GM18517 (cell line): ENCODE measurements at regions not wholly inside any gene's neighbourhood (a gene's known extent, or its start where the extent isn't known, plus 50 kb on each side); places are given as distances from the start of the nearest gene placed in this dataset.
"Not testable (repeated sequence)": the region's sequence is repeated elsewhere in the genome, so short reads cannot be mapped to it uniquely, and the experiment has no call there.

ENCODE experiments used
- ATAC-seq: cut with Tn5 transposase; IDR thresholded peaks from one replicate; pipeline ENCODE4 v1.9.1; 2021; ENCODE audit warnings: mild to moderate bottlenecking, moderate library complexity; ENCODE audit not compliant: unreplicated experiment

DNA sequence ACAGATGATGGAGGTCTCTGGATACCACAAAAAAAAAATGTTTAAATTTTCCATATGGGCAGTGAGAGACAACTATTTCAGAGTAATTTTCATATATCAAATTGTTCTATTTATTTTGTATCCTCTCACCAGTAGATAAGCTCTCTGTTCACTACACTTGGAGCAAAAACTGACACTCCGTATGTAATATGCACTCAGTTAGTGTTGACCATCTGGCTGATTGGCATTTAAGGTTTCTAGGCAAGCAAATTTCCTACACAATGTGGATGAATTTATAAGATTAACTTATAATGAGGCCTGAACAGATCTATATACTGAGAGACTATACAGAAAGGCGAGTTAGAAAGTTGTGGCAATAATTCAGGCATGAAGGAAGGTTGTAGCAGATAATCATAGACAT, 836.5 kb upstream of the SEMA6D start:
- ATAC-seq = no peak

DNA sequence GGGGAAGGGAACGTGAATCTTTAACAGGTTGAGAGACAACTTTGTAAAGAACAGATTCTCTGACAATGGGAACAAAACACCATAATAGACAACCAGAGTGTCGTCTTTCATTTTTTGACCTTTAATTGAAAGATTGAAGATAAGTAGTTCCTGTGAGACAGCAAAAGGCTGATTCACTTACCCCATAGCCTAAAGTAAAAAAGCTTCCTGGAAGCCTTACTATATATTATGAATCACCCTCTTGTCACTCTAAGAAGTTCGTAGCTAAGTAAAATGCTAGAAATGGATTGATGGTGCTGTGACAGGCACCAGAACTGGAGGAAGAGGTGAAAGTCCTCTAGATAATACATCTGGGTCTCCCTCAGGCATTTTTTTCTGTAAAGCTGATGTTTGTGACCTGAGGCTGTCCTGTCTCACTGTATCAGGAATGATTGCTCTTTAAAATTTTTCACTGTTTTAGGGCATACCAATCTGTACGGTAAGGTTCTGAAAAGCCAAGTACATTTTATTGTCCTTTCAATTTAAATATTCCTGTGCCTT, 824.6 kb upstream of the SEMA6D start:
- no peak for ATAC-seq

DNA sequence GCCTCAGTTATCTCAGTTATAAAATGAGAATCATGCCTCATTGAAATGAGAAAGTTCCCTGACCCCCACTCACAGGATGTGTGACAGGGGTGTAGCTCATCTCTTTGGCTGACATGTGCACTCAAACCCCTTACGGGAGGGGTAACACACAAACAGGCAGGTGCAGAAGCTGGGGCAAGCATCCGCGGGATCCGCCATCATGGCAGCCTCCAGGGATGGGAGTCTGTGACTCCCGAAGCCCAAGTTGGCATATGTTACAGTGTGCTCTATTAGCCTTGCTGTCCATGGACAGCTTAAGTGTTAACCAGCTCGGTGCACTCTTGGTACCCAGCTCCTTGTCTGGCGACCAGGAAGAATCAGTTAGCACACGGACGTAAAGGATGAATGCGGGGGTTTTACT, 822.7 kb upstream of the SEMA6D start:
- no peak for ATAC-seq

DNA sequence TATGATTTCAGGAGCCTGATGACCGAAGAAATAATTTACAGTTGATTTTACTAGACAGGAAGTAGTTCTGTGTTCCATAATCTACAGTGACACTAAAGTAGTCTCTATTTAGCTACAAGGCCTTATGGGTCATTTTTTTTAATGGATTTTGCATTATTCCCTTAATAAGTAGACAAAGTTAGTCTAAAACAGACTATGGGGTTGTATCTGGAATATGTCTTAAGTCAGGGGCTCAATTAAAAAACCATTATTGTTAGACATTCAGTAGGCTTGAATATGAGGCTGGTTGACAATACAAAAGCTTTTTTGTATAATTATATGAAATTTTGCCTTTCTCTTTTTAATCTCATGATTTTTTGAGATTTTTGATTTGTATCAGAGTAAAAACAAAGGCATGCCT, 820.0 kb upstream of the SEMA6D start:
- no peak for ATAC-seq

DNA sequence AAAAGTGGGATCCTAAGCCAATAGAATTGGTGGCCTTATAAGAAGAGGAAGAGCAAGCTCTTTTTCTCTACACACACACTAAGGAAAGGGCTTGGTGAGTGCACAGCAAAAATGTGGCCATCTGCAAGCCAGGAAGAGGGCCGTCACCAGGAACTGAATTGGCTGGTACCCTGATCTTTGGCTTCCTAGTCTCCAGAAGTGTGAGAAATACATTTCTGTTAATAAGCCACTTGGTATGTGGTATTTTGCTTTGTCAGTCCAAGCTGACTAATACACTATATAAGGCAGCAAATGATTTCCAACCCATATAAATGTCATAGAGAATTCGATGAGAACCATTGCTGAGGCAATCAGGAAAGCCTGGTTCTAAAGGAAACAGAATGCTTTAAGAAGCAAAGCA, 816.3 kb upstream of the SEMA6D start:
- no peak for ATAC-seq

DNA sequence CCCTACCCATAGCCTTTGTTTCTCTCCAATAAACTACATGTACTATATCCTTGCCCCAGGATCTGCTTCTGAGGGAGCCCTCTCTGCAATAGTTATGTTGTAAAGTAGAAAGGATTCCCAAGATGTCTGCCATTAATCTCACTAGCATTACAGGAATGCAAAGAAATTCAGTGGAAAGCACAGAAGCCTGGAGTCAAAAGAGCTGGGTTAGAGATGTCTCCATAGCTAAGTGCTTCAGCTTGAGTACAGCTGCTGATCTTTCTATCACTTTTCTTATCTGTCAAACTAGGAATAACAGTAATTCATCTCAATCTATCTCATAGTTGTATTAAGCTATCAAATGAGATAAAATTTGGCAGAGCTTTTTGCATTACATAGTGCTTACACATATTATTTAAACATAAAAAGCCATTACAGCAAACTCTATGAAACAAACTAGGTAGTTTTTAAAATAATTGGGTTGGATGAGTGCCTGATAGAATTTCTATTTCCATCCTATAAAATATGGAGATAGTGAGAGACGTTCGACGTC, 799.5 kb upstream of the SEMA6D start:
- no peak for ATAC-seq

DNA sequence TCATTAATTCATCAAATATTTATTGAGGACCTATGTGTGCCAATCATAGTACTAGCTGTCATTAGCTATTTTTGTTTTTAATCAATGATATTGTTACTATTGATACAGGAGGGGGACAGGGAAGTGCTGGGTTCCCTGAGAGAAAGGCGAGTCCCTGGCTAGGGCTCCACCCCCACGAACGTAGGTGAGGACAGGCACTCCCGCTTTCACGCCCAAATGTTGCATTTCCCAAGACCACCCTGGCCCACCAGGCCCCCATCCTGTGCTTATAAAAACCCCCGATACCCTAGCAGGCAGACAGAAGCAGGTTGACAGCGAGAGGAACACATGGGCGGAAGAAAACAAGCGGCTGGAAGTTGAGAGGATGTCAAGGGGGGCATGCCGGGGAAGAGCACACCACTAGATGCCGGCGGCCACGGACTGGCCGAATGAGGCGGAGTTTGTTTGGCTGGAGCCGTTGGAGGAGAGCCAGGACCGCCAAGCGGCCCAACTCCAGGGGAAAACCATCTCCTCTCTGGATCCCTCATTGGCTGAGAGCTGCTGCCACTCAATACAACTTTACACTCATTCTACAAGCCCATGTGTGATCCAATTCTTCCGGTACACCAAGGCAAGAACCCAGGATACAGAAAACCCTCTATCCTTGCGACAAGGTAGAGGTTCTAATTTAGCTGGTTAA, 798.7 kb upstream of the SEMA6D start:
- ATAC-seq = no peak

DNA sequence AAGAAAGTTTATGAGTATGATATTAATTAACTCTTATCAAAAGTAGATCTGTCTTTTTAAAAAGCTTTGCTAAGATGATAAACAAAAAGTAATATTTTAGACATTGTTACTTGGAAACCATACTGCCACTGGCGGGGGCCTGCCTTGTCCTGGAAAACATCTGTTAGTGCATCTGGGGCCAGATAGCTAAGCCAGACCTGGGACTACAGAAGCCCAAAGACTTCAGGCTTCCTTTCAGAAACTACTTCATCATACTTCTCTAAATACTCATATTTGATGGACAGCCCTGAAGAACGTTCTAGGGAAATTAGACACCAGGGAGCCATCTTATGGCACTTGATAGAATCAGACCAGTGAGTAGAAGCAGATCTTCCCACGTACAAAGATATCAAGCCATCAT, 795.4 kb upstream of the SEMA6D start:
- no peak for ATAC-seq

DNA sequence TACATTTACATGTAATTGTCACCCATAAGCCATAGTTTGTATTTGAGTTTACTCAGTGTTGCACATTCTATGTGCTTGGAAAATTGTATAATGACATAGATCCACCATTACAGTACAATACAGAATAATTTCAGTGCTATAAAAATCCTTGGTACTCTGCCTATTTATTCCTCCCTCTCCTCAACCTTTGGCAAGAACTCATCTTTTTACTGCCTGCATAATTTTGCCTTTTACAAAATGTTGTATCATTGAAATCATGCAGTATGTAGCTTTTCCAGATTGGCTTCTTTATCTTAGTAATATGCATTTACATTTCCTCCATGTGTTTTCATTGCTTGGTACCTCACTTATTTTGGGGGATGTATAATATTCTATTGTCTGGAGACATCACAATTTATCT, 786.9 kb upstream of the SEMA6D start:
- no peak for ATAC-seq

DNA sequence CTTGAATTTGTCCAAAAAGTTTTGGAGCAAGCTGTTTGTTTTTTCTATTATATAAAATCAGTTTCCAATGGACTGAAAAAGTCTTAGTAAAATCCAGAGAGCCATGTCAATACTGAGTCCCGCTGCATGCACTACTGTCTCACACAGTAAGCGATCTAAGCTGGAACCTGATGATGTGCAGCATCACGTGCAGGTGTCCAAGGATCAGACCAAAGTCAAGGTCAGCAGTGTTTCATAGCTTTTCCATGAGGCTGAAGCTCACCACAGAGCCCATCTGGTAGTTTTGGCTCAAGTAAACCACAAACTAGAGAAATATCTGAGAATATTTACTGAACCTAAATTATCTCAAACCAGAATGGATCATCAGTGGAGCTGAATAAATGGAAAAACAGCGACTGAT, 784.0 kb upstream of the SEMA6D start:
- no peak for ATAC-seq

DNA sequence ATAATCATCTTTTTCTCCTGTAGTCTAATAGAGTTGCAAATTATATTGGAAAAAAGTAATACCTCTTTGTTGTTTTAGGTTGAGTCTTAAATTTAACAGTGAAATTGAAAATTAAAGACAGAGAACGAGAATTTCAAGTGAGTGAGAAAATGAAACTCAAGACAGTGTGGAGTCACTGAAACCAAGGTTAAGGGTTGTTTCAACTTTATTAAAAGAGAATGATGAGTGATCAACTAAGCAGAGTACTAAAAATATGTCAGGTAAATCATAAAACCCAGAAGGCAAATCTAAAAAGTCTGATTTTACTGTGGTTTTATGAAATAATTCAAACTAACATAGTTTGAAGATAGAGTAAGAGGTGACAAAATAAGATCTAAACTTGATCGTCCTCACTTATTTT, 782.5 kb upstream of the SEMA6D start:
- ATAC-seq = no peak

DNA sequence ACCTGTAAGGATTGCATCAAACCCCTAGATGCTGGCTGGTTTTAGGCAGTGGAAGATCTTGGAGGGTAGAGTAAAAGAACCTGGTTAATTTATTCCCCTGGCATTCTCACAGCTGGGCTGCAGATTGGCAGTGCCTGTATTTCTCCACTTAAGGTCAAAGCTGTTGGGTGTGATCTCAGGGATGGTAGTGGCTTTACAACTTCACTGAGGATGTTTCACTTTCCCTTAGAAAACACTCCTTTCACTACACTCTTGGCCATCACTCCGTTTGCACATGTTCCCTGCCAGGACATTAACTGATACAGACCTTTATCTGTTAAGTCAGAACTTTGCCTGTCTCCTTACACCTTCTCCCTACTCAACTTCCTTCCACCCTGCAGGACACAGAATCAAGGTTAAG, 779.1 kb upstream of the SEMA6D start:
- no peak for ATAC-seq

DNA sequence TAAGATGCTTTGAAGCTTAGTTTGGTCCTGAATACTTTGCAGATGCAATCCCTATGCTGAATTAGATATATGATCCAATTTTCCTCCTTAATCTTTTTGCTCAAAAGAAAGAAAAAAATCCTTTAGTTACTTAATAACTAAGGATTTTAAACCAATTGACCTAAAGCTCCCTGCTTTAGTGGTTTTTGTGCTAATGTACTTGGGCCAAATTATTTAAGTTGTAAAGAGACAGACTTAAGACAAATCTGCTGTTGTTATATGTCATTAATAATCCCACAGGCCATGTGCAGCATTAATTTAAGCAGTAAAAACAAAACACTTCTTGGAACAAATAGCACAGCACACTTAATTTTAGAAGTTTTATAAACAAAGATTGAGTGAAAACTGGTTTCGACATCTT, 776.1 kb upstream of the SEMA6D start:
- no peak for ATAC-seq

DNA sequence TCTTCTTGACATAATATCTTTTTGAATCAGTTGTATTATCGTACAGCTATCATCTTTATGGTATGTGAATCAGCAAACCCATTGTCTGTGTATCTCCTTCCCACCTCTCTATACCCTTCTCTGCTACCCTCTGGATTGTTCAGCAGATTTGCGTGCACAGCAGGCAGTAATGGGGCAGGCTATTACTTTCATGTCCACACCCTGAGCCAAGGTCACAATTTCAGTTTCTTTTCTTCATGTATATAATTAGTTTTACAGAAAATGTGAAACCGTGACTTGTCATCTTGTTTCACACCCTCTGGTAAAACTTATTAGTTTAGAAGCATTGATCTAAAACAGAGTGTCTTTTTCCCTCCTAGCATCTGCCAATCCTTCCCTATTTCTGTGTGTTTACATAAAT, 770.4 kb upstream of the SEMA6D start:
- ATAC-seq = no peak

DNA sequence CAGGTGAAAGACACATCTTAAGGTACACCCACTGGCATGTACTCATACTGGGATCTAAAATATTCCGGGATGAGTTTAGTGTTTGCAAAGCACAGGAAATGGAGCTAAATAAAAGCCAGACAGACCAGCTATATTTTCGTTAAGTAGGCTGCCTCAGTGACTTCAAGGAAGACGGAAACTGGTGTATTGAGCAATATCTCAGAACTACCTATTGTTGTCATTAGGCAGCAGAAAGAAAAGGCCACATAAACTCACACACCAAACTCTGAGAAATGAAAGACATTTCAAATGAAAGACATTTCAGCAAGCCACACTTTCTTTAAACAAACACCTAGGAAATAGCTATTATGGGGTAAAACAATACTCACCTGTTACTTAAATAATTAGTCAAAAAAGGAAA, 761.7 kb upstream of the SEMA6D start:
- ATAC-seq = no peak

DNA sequence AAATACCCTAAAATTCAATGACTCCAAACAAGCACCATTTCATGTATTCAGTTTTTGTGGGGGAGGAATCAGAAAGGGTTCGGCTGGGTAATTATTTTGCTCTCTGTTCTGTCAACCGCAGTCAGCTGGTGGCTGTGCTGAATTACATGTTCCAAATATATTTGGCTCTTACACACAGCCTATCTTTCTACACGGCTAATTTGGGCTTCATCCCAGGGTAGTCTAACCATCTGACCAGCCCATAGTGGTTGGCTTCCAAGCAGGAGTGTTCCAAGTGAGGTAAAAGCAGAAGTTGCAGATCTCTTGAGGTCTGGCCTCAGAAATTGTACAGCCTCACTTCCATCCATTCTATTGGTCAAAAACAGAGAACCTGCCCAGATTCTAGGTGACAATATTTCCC, 760.8 kb upstream of the SEMA6D start:
- no peak for ATAC-seq

DNA sequence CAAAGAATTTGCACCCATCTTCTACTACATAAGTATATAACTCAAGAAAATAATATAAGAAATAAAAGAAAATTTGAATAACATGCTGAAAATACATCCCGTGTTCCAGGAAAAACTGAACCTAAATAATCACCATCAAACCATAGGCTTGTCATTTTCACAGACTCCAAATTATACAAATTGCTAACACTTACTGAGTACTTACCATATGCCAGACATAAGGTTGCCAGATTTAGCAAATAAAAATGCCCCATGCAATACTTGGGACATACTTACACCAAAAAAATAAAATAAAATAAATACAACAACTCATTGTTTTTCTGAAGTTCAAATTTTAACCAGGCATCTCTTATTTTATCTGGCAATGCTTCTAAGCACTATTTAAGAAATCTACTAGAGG, 760.4 kb upstream of the SEMA6D start:
- no peak for ATAC-seq

DNA sequence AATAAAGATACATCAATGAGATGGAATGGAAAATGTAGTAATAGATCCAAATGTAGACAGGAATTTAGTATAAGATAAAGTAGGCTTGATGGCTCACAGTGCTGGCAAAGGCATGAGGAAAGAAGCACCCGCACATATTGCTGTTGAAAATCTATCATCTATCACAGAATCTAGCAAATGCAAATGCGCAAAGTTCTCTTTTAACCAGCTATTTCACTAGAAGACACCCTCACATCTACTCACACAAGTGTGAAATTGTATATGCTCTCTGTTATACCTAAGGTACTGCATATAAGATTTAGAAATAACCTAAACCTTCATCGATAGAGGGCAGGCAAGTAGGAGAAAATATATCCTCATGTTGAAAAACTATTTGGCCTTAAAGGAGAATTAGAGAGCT, 756.7 kb upstream of the SEMA6D start:
- ATAC-seq = no peak

DNA sequence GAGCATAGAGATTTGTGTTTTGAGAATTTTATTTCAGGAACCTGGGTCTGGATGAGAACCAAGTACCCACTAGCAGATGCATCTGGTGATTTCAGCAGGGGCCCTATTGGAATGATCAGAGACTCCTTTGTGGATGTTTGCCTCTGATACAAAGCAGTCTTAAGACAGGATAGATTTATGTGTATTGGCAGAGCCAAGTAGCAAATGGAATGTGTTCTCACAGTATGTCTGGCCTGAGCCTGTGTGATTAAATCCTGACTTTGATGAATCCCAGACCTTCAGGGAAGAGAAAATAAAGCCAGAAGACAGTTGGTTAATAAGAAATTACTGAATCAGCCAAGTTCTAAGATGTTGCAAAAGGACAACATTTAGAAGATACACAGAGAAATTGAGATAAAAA, 755.5 kb upstream of the SEMA6D start:
- ATAC-seq = no peak

DNA sequence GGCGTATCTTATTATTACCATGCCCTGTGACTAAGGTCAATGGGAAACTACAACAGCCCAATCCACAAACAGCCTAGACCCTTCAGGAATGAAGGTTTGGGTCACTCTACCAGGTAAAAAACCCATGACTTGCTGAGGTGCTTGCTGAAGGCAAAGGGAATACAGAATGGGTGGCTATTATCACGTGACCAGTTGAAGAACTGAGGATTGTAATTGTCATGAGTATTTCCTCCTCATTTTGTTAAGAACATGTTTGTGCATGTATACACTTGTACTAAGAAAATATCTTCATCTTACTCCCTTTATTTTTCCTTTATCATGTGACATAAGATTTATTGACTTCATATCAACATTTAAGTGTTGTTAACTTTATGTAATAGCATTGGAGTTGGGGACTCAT, 729.2 kb upstream of the SEMA6D start:
- not testable (repeated sequence) for ATAC-seq

DNA sequence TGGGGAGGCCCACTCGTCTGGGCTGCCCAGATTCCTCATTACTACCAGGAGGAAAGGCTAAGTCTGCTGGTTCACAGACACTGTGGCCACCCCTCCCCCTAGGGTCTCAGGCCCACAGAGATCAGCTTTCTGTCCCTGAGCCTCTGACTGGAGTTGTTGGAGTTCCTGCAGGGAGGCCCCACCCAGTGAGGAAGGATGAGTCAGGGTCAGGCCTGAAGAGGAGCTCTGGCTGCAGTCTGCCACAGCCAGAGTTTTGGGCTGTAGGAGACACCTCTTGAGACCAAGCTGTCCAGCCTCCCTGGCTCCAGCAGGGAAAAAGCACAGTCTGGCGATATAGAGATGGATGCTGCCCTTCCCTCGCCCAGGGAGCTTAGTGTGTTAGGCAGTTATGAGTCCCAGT, 720.9 kb upstream of the SEMA6D start:
- no peak for ATAC-seq

DNA sequence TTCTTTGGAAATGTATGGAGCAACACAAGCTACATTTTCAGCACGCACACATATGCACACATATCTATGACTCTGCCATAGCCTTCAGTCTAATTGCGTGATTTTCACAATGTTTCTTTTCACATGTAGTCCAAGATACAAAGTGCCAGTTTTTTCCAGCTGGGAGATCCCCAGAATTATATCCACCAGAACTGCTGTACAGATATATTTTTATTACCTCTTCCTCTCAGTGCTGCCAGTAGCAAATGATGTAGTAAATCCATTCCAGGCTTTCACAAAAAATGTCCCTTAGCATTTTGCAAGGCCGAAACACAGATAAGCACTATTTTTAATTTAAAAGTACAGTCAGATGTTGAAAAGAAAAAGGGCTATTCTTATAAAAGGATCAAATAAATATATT, 719.8 kb upstream of the SEMA6D start:
- ATAC-seq = no peak

DNA sequence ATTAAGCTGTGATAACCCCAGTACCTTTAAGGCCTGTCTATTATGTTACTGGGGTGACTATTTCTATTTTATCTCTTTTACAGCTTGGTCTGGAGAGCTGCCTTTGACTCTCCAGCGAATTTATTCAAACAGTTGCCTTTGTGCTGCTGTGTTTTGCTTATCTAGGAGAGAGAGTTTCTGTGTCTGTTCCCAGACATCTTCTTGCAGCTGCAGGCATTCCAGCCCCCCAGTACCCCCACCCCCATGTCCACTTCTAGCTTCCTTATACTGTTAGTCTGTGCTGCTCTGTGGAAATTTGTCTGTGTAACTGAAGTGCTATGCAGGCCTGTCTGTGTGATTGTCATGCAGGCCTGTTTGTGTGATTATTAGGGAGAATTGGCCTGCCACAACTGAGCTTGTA, 713.7 kb upstream of the SEMA6D start:
- ATAC-seq = no peak
